HG03280 (cell line): ENCODE measurements at regions not wholly inside any gene's neighbourhood (a gene's known extent, or its start where the extent isn't known, plus 50 kb on each side); places are given as distances from the start of the nearest gene placed in this dataset.

Experiments used
- ATAC-seq: cut with Tn5 transposase; IDR thresholded peaks from one replicate; pipeline ENCODE4 v1.9.1; 2021; ENCODE audit warnings: mild to moderate bottlenecking, moderate library complexity; ENCODE audit not compliant: unreplicated experiment

DNA sequence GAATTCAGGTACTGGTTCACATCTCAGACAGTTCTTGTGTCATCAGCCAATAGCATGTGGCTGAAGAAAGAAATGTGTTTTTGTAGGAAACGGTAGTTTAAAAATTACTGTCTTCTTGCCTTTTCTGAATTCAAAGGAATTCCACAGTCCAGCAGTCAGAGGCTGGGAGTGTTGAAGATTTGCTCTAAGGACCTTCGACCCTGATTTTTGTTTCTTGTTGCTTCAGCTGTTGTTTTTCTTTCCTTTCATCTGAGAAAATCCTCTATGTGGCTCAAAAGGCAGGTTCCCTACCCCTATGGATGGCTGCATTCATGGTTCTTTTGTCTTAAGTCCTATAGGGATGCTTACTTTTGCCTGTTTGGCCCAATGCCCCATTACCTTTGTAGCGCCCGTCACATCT, 304.9 kb downstream of the TMEM167A start:
- ATAC-seq, result no peak

DNA sequence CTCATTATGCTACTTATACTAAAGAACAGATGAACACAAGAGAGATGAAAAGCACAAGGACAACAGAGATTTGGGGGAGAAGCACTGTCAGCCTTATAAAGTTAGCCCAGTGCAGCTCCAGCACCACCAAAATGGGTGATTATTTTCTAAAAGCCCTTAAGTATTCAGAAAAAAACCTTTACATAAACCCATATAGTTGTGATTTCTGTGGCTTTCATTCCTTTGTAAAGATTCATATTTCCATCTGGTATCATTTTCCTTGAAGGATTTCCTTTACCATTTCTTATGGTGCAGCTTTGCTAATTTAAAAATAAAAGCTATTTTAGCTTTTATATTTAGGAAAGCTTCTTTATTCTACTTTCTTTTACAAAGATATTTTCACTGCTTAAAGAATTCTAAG, 311.0 kb downstream of the TMEM167A start:
- ATAC-seq, result no peak

DNA sequence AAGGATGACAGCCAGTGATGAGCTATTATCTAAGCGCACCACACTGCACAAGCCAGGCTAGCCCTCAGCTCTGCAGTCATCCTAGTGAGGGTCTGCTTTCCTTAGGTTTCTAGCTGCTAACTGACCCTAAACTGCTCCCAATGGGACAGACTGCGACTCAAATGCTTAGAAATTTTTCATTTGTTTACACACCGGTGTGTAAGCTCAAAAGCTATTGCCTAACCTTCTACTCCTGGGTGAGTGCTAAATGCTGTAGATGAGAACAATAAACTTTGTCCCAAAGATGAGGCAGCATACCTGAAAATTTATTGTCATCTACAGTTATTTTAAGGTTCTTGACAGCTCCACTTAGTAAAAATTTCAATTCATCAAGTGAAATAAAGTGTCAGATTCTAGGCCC, 311.4 kb downstream of the TMEM167A start:
- ATAC-seq, result no peak

DNA sequence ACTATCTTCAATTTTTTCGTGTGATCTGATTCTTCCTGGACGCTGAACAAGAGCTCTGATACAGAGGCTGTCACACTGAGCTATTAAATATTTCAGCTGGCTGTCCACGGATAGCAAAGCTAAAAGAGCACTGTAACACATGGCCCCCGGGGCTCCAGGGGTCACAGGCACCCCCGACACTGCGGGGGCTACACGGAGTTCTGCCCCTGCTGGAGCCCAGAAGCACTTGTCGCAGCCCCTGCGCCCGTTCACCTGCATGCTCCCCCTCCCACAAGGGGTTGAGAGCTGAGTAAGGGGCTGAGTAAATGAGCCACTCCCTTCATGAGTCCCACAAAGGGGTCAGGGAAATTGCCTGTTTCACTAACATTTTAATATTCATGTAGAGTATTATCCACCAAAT, 316.3 kb downstream of the TMEM167A start:
- no peak for ATAC-seq

DNA sequence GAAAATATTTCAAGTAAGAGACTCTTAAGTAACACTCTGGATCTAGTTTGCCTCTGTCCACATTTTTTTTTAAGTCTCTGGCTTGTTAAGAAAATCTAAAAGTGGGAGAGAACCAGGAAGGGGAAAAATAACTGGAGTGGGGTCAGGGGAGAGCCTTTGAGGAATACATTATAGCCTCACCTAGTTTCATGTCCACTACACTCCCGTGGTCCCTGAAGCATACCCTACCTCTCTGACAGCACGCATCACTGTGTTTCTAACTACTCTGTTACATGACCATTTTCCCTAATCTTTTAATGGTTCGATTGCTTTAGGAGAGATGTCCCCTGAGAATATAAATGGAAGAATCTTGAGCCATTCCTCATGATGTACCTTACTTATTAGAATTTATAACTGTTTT, 318.3 kb downstream of the TMEM167A start:
- no peak for ATAC-seq

GRCh38 chr5:82754759-82755158, 322.4 kb downstream of the TMEM167A start:
- peak; percentile 91 for ATAC-seq

- no peak for ATAC-seq
Measured at GRCh38 chr5:82754036-82754746, 323.0 kb downstream of the TMEM167A start.

- ATAC-seq, result no peak
Measured at GRCh38 chr5:82753374-82753773, 323.8 kb downstream of the TMEM167A start.

- no peak for ATAC-seq
Measured at GRCh38 chr5:82749461-82749820, 327.8 kb downstream of the TMEM167A start.

DNA sequence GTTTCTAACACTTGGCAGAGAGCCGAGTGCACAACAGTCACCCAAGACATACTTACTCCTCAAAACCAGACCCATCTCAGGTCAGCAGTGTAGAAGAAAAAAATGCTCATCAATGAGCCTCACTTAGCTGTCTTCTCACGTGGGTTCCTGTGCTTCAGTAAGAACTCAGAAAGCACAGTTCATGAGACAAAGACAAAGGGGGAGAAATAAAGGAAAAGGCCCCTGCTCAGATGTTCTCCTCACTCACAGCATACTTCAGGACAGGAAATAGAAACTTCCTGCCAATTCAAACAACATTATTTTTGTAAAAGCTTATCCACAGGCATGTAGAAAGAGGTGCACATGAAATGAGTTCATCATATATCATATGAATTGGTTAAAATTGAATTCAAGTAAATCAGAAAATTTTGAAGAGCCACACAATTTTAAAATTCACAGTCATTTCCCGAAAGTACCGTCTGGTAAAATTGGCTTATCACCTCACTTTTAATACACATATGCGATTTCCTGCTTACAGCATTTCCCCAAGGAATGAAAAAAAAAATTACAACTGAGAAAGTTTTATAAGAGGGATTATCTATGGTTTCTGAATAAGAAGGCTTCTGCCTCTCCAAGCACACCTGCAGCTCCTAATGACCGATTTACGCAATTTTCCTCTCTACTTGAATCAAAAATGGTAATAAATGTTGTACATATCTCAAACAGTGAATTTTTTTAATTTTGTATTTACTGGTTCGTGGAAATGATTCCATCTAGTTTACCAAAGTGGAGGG, 328.3 kb downstream of the TMEM167A start:
- no peak for ATAC-seq

- no peak for ATAC-seq
Measured at GRCh38 chr5:82747986-82748385, 329.2 kb downstream of the TMEM167A start.

DNA sequence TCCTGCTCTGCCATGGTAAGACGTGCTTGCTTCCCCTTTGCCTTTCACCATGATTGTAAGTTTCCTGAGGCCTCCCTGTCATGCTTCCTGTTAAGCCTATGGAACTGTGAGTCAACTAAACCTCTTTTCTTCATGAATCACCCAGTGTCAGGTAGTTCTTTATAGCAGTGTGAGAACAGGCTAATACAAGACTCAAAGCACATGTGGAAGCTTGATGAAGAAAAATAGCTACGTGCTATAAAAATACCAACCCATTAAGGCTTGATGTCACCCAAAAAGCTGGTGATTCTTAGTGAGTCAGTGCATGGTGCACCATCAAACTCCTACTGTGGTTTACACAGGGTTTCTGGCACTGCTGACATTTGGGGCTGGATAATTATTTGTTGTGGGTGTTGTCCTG, 332.2 kb downstream of the TMEM167A start:
- no peak for ATAC-seq

DNA sequence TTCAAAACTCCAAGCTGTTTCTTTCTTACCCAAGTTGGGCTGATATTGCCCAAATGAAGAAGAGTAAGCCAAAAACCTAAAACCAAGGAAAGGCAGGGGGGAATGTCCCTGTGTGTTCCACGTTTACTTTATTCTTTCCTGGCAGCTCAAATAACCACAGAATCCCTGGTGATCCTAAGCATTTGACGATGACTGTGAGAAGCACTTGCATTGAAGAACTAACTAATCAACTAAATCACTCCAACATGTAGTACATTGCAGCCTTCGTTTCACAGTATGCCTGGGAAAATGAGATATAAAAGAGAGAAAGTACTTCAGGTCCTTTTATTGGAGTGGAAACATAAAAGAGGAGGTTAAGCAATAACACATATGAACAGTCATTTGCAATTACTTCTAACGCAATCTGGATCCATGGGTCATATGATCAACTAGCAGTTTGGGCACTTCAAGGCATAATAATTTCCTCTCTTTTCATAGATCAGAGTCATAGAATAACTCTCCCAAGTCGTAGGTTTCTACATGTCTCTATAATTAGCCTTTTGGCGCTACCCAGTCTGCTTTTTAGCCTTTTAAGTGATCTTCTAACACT, 338.4 kb downstream of the TMEM167A start:
- ATAC-seq, result no peak

DNA sequence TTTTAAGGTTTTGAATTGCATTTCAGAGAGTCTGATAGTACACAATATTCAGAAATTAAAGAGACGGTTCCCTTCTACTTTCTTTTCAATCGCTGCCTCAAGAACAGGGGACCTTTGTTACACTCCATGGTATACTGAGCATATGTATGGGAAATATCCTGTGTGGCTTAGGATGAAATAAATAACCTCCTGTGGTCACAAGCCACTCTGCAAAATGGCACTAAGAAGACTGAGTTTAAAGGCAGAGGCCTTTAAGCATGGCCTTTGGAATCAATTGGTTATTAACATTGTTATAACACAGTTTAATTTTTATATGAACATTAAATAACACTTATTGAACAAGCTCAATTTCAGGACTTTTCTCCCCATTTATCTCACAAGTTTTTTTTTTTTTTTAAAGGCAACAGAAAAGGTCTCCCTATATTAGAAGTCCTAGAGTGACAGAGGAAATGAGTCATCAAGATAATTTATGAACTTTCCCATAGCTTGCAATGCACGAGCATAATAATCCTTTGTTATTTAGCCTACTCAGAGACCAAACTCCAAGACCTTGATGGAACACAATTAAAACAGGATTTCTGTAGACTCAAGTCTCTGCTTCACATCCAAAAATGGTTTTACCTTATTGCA, 341.9 kb downstream of the TMEM167A start:
- ATAC-seq, result no peak

DNA sequence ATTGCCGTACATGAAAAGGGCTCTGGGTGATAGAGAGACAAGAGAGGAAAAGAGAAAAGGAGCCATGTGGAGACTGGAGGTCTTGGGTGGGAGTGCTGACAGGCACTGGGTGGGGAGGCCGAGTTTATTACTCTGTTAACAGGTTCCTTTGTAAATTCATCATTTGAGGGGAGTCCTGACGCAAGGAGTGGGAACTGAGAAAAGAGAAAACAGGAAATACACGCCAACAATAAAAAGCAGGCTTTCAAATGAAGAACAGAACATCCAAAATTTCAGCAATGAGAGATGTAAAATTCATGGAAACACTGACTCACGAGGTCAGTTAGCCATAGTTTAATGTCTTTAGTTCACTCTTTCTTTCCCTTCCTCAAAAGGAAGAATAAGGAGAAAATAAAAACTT, 342.8 kb downstream of the TMEM167A start:
- no peak for ATAC-seq

- ATAC-seq, result no peak
Measured at GRCh38 chr5:82730913-82731312, 346.3 kb downstream of the TMEM167A start.

GRCh38 chr5:82728926-82729702, 348.1 kb downstream of the TMEM167A start:
- ATAC-seq, result no peak

DNA sequence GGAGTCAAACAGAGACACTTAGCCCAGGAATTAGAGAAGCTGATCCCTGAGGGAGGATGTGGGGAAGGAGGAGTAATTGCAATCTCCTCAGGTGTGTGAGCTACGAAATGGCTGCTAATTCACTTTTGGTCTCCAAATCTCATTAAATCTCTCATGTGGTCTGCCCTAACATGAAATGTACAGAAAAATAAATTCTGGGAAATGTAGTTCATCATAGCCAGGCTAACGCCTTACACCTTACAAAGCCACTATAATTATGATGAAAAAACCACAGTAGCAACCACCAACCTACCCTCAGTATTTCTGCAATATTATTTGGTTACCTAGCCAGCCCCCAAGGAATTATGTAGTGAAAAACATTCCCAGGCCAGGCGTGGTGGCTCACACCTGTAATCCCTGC, 354.0 kb downstream of the TMEM167A start:
- ATAC-seq, result no peak

GRCh38 chr5:82721087-82721410, 356.1 kb downstream of the TMEM167A start:
- no peak for ATAC-seq

- no peak for ATAC-seq
Measured at GRCh38 chr5:82720213-82721086, 356.7 kb downstream of the TMEM167A start.
